ENCODE measurements at regions not wholly inside any gene's neighbourhood (a gene's known extent, or its start where the extent isn't known, plus 50 kb on each side); places are given as distances from the start of the nearest gene placed in this dataset.

DNA sequence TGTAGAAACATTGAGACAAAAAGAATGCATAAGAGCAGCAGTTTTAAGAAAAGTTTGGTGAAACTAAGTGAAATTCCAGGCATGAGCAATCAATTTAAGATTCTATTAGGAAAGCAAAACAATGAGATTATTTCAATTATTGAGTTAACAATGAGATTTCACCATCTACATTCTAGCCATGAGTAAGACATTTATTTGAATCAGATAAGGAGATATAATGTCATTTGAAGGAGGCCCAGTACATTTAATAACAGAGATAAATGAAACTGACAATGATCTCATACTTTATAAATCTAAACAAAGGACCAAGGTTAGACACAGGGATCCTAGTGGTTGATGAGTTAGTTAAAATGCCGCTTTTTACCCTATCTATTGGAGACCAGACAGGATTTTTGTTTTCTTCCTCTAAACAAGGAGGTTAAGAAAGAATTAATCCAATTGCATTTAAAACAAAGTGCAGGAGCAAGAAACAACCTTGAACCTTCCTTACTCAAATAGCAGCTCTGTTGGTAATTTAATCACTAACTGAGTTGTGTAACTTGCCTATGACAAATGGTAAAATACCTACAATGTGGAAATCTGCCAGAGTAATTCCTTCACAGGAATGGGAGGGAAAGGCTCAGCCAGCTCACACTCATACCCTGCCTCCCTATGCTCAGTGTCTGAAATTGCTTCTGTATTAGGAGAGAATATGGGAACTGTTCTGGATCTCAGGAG lies 103.5 kb upstream of the NR3C1 start (continued):
- 0 out of 2 replicates have a peak, but pooled peaks have one; percentile 35 for TF ChIP-seq BRCA1 (CRISPR knock-in tag; IDR thresholded peaks at IDR 0.05)
- peak; percentile 98 for TF ChIP-seq BCL6 (CRISPR knock-in tag; IDR thresholded peaks at IDR 0.05)
- no peak for TF ChIP-seq ZSCAN22 (CRISPR knock-in tag; IDR thresholded peaks at IDR 0.05)
- TF ChIP-seq ZNF644 (CRISPR knock-in tag; IDR thresholded peaks at IDR 0.05; ENCODE audit: low read depth), result peak; percentile 81
- no peak for TF ChIP-seq GABPB1 (CRISPR knock-in tag; IDR thresholded peaks at IDR 0.05)
- TF ChIP-seq ZNF572 (CRISPR knock-in tag; IDR thresholded peaks at IDR 0.05), result no peak
- TF ChIP-seq ZNF768 (CRISPR knock-in tag; IDR thresholded peaks at IDR 0.05), result no peak
- TF ChIP-seq ZNF282 (IDR thresholded peaks at IDR 0.05; ENCODE audit: partially characterized antibody), result no peak
- no peak for TF ChIP-seq ZNF841 (CRISPR knock-in tag; IDR thresholded peaks at IDR 0.05; ENCODE audit: borderline replicate concordance)
- no peak for TF ChIP-seq IKZF1 (IDR thresholded peaks at IDR 0.05)
- TF ChIP-seq WIZ (CRISPR knock-in tag; IDR thresholded peaks at IDR 0.05), result no peak
- no peak for TF ChIP-seq ZNF432 (CRISPR knock-in tag; IDR thresholded peaks at IDR 0.05; ENCODE audit: borderline replicate concordance)
- TF ChIP-seq, protein P1, sequence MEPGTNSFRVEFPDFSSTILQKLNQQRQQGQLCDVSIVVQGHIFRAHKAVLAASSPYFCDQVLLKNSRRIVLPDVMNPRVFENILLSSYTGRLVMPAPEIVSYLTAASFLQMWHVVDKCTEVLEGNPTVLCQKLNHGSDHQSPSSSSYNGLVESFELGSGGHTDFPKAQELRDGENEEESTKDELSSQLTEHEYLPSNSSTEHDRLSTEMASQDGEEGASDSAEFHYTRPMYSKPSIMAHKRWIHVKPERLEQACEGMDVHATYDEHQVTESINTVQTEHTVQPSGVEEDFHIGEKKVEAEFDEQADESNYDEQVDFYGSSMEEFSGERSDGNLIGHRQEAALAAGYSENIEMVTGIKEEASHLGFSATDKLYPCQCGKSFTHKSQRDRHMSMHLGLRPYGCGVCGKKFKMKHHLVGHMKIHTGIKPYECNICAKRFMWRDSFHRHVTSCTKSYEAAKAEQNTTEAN (CRISPR knock-in tag; conservative IDR thresholded peaks at IDR 0.05), result peak; percentile 99
- TF ChIP-seq RBAK (CRISPR knock-in tag; IDR thresholded peaks at IDR 0.05), result no peak
- no peak for TF ChIP-seq ZNF546 (CRISPR knock-in tag; conservative IDR thresholded peaks at IDR 0.05)
- TF ChIP-seq, protein P2, sequence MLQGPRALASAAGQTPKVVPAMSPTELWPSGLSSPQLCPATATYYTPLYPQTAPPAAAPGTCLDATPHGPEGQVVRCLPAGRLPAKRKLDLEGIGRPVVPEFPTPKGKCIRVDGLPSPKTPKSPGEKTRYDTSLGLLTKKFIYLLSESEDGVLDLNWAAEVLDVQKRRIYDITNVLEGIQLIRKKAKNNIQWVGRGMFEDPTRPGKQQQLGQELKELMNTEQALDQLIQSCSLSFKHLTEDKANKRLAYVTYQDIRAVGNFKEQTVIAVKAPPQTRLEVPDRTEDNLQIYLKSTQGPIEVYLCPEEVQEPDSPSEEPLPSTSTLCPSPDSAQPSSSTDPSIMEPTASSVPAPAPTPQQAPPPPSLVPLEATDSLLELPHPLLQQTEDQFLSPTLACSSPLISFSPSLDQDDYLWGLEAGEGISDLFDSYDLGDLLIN (CRISPR knock-in tag; IDR thresholded peaks at IDR 0.05; ENCODE audit: borderline replicate concordance), result no peak
- TF ChIP-seq, protein P3, sequence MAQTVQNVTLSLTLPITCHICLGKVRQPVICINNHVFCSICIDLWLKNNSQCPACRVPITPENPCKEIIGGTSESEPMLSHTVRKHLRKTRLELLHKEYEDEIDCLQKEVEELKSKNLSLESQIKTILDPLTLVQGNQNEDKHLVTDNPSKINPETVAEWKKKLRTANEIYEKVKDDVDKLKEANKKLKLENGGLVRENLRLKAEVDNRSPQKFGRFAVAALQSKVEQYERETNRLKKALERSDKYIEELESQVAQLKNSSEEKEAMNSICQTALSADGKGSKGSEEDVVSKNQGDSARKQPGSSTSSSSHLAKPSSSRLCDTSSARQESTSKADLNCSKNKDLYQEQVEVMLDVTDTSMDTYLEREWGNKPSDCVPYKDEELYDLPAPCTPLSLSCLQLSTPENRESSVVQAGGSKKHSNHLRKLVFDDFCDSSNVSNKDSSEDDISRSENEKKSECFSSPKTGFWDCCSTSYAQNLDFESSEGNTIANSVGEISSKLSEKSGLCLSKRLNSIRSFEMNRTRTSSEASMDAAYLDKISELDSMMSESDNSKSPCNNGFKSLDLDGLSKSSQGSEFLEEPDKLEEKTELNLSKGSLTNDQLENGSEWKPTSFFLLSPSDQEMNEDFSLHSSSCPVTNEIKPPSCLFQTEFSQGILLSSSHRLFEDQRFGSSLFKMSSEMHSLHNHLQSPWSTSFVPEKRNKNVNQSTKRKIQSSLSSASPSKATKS (CRISPR knock-in tag; IDR thresholded peaks at IDR 0.05), result no peak
- TF ChIP-seq ZNF460 (CRISPR knock-in tag; IDR thresholded peaks at IDR 0.05; ENCODE audit: borderline replicate concordance), result no peak
- TF ChIP-seq SNRNP70 (IDR thresholded peaks at IDR 0.05; ENCODE audit: low read depth, low read length), result no peak
- TF ChIP-seq MXI1 (IDR thresholded peaks at IDR 0.05; ENCODE audit: borderline replicate concordance, low read depth, low read length), result no peak; the same call in 2 of the 3 replicates
- no peak for TF ChIP-seq SRSF9 (IDR thresholded peaks at IDR 0.05; ENCODE audit: borderline replicate concordance, insufficient read depth, low read depth, low read length, poor library complexity, severe bottlenecking)
- no peak for TF ChIP-seq ZNF619 (CRISPR knock-in tag; IDR thresholded peaks at IDR 0.05)
- no peak for TF ChIP-seq ZNF230 (CRISPR knock-in tag; IDR thresholded peaks at IDR 0.05)
- TF ChIP-seq AGO2 (optimal IDR thresholded peaks at IDR 0.05; ENCODE audit: low read depth, low read length), result no peak
- TF ChIP-seq ARNTL (CRISPR knock-in tag; IDR thresholded peaks at IDR 0.05), result no peak
- TF ChIP-seq CAMTA2 (CRISPR knock-in tag; IDR thresholded peaks at IDR 0.05; ENCODE audit: borderline replicate concordance), result no peak

Data from HepG2 (cell line).